Fibroblast of the aortic adventitia (primary cell): ENCODE measurements at regions not wholly inside any gene's neighbourhood (a gene's known extent, or its start where the extent isn't known, plus 50 kb on each side); places are given as distances from the start of the nearest gene placed in this dataset.
A peak's percentile ranks its signal among the peaks of the same experiment; 100 is the strongest.

Source experiments
- DNase-seq: peaks from one replicate; pipeline ENCODE4 v3.0.0-alpha.2; 2010; ENCODE audit warnings: low read depth
- H3K4me3 ChIP-seq: 2 replicates; pipeline ENCODE4 v1.5.1; 2011; ENCODE audit warnings: low read depth, mild to moderate bottlenecking, control low read depth, low read length, moderate library complexity
- TF ChIP-seq, protein P1 (sequence below): IDR thresholded peaks from 2 replicates; pipeline ENCODE4 v1.5.1; 2011; ENCODE audit warnings: mild to moderate bottlenecking, low read length, control low read depth, inconsistent platforms; ENCODE audit not compliant: insufficient read depth

GRCh38 chr6:62889240-62889639 is 322.0 kb upstream of the FKBP1C start:
- no peak for DNase-seq
- no peak overlapping the region for H3K4me3 ChIP-seq
- TF ChIP-seq, protein P1, sequence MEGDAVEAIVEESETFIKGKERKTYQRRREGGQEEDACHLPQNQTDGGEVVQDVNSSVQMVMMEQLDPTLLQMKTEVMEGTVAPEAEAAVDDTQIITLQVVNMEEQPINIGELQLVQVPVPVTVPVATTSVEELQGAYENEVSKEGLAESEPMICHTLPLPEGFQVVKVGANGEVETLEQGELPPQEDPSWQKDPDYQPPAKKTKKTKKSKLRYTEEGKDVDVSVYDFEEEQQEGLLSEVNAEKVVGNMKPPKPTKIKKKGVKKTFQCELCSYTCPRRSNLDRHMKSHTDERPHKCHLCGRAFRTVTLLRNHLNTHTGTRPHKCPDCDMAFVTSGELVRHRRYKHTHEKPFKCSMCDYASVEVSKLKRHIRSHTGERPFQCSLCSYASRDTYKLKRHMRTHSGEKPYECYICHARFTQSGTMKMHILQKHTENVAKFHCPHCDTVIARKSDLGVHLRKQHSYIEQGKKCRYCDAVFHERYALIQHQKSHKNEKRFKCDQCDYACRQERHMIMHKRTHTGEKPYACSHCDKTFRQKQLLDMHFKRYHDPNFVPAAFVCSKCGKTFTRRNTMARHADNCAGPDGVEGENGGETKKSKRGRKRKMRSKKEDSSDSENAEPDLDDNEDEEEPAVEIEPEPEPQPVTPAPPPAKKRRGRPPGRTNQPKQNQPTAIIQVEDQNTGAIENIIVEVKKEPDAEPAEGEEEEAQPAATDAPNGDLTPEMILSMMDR: no peak

- H3K4me3 ChIP-seq: no peak overlapping the region
- TF ChIP-seq, protein P1: peak; percentile 15
- DNase-seq: peak; percentile 0
Observed at GRCh38 chr6:62891065-62891647, 320.1 kb upstream of the FKBP1C start.

DNA sequence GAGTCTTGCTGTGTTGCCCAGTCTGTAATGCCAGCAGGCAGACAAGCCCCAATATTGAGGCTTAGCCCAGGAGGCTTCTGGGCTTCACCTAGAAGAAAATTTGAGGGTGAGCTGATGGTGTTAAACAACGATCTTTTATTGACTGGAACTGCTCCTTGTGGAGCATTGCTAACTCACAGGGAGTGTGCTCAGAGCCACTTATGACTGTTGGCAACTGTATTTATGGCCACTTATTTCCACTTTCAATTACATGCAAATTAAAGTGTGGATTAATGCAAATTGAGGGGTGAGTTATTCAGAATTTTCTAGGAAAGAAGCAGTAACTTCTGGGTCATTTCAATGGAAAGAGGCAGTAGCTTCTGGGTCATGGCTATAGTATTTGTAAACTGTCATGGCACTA is 317.2 kb upstream of the FKBP1C start:
- no peak overlapping the region for H3K4me3 ChIP-seq
- no peak for DNase-seq

GRCh38 chr6:62903266-62903665 is 308.0 kb upstream of the FKBP1C start:
- H3K4me3 ChIP-seq: no peak overlapping the region
- no peak for DNase-seq
- TF ChIP-seq, protein P1: no peak

More for the DNA sequence above, 317.2 kb upstream of the FKBP1C start:
- TF ChIP-seq, protein P1: no peak

GRCh38 chr6:62904687-62905086 is 306.6 kb upstream of the FKBP1C start:
- no peak overlapping the region for H3K4me3 ChIP-seq
- TF ChIP-seq, protein P1: no peak
- DNase-seq: no peak

DNA sequence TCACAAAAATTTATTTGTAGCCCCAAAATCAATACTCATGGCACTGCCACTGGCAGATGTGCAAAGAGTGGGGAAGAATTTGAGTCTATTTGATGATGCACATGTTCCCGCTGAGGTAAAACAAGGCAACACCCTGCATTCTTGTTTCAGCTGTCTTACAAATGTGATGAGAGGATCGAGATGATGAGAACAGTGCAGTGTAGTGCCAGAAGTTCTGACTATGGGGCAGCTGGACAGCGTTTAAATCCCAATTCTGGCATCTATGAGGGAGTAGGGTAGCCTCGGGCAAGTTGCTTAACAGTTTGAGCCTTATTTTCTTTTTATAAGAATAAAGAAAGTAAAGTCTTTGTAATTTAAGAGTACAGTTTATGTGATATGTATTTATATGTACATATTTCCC is 296.7 kb upstream of the FKBP1C start:
- DNase-seq: no peak
- H3K4me3 ChIP-seq: no peak overlapping the region
- TF ChIP-seq, protein P1: no peak

- H3K4me3 ChIP-seq: no peak overlapping the region
Observed at GRCh38 chr6:62923728-62924127, 287.5 kb upstream of the FKBP1C start.

More at GRCh38 chr6:62923728-62924127, 287.5 kb upstream of the FKBP1C start:
- DNase-seq: no peak
- TF ChIP-seq, protein P1: no peak
